GM12878 (cell line): ENCODE measurements at regions not wholly inside any gene's neighbourhood (a gene's known extent, or its start where the extent isn't known, plus 50 kb on each side); places are given as distances from the start of the nearest gene placed in this dataset.

Experiments used
- CBFB ChIP-seq: IDR thresholded peaks from 2 replicates; pipeline ENCODE4 v1.6.1; 2016; ENCODE audit warnings: antibody characterized with exemption, low read depth
- CBX3 ChIP-seq: fragments of 200-600 bp; sonication (generic); IDR thresholded peaks from 2 replicates; pipeline ENCODE4 v1.6.1; 2016; ENCODE audit warnings: low read depth, borderline replicate concordance
- CBX5 ChIP-seq: sonication (generic); IDR thresholded peaks from 2 replicates; pipeline ENCODE4 v1.6.1; 2016; ENCODE audit warnings: low read depth, moderate library complexity, mild to moderate bottlenecking, inconsistent platforms
- CHD1 ChIP-seq: IDR thresholded peaks from 2 replicates; pipeline ENCODE4 v1.6.1; 2012; ENCODE audit warnings: low read depth, low read length, improper control_type of control experiment
- EP300 ChIP-seq, 2 experiments: fragments of 150-350 bp in 1 of 2; IDR thresholded peaks; 2 replicates each; pipeline ENCODE4 v1.6.1; 2011 to 2012; ENCODE audit warnings: low read depth in 2 of 2, low read length in 2 of 2, borderline replicate concordance in 1 of 2, improper control_type of control experiment in 1 of 2, inconsistent platforms in 1 of 2; ENCODE audit not compliant: control insufficient read depth in 1 of 2
- FOXM1 ChIP-seq: IDR thresholded peaks from 2 replicates; pipeline ENCODE4 v1.6.1; 2012; ENCODE audit warnings: low read depth, mild to moderate bottlenecking, inconsistent platforms, low read length, moderate library complexity
- MEF2A ChIP-seq: IDR thresholded peaks from 2 replicates; pipeline ENCODE4 v1.6.1; 2011; ENCODE audit warnings: low read depth, mild to moderate bottlenecking, low read length, moderate library complexity; ENCODE audit not compliant: insufficient read depth
- NR2F1 ChIP-seq: fragments of 450-650 bp; conservative IDR thresholded peaks from 2 replicates; pipeline ENCODE4 v1.6.1; 2017; ENCODE audit warnings: mild to moderate bottlenecking
- PAX8 ChIP-seq: fragments of 450-650 bp; IDR thresholded peaks from 2 replicates; pipeline ENCODE4 v1.6.1; 2017; ENCODE audit warnings: mild to moderate bottlenecking, moderate library complexity
- RAD51 ChIP-seq: fragments of 450-650 bp; IDR thresholded peaks from 2 replicates; pipeline ENCODE4 v1.6.1; 2016; ENCODE audit warnings: moderate library complexity, mild to moderate bottlenecking, inconsistent platforms
- SIX5 ChIP-seq: IDR thresholded peaks from 2 replicates; pipeline ENCODE4 v1.6.1; 2011; ENCODE audit warnings: mild to moderate bottlenecking, low read depth, low read length, moderate library complexity; ENCODE audit not compliant: severe bottlenecking
- TAF1 ChIP-seq: IDR thresholded peaks from 2 replicates; pipeline ENCODE4 v1.6.1; 2011; ENCODE audit warnings: mild to moderate bottlenecking, low read depth, low read length, borderline replicate concordance
- TCF7 ChIP-seq: IDR thresholded peaks from 2 replicates; pipeline ENCODE4 v1.6.1; 2014; ENCODE audit warnings: antibody characterized with exemption, borderline replicate concordance
- TF ChIP-seq, protein P1 (sequence below): fragments of 450-650 bp; IDR thresholded peaks from 2 replicates; pipeline ENCODE4 v1.6.1; 2017; ENCODE audit warnings: low read depth, mild to moderate bottlenecking, moderate library complexity
- TF ChIP-seq, protein P2 (sequence below): IDR thresholded peaks from 2 replicates; pipeline ENCODE4 v1.6.1; 2012; ENCODE audit warnings: mild to moderate bottlenecking, low read depth, low read length
- TF ChIP-seq, protein P3 (sequence below), 3 experiments: IDR thresholded peaks in 2 of 3; conservative IDR thresholded peaks in 1 of 3; 2 replicates each; pipeline ENCODE4 v1.5.1; 2011; ENCODE audit warnings: low read depth in 3 of 3, low read length in 3 of 3, mild to moderate bottlenecking in 3 of 3, control low read depth in 2 of 3, moderate library complexity in 2 of 3, inconsistent platforms in 1 of 3, mixed read lengths in 1 of 3; ENCODE audit not compliant: control insufficient read depth in 2 of 3, insufficient read depth in 1 of 3; ENCODE audit errors: extremely low read depth in 1 of 3
- TF ChIP-seq, protein P4 (sequence below): fragments of 450-650 bp; IDR thresholded peaks from 2 replicates; pipeline ENCODE4 v1.6.1; 2017; ENCODE audit warnings: antibody characterized with exemption, mild to moderate bottlenecking, moderate library complexity
- TF ChIP-seq, protein P5 (sequence below): fragments of 450-650 bp; IDR thresholded peaks from 2 replicates; pipeline ENCODE4 v1.6.1; 2017; ENCODE audit warnings: mild to moderate bottlenecking
- TF ChIP-seq, protein P6 (sequence below): IDR thresholded peaks from 2 replicates; pipeline ENCODE4 v1.6.1; 2012; ENCODE audit warnings: low read depth, low read length, improper control_type of control experiment

DNA sequence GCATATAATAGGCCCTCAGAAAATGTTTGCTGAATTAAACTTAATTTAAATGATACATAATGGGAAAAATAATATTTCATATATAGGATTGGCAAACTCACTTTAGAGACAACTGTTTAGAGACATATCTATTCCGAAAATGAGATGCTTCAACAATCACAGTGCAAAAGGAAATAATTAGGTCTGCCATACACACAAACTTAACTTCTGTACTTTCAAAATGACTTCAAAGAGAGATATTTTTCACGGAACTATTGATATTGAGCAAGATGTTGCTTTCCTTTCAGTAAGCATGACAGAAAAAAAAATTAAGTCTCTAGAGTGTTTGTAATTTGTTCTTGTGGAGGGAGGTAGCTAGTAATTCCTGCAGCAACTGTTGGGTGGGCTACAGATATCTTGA is 769.5 kb downstream of the TUSC7 start (continued):
- TF ChIP-seq, protein P1, sequence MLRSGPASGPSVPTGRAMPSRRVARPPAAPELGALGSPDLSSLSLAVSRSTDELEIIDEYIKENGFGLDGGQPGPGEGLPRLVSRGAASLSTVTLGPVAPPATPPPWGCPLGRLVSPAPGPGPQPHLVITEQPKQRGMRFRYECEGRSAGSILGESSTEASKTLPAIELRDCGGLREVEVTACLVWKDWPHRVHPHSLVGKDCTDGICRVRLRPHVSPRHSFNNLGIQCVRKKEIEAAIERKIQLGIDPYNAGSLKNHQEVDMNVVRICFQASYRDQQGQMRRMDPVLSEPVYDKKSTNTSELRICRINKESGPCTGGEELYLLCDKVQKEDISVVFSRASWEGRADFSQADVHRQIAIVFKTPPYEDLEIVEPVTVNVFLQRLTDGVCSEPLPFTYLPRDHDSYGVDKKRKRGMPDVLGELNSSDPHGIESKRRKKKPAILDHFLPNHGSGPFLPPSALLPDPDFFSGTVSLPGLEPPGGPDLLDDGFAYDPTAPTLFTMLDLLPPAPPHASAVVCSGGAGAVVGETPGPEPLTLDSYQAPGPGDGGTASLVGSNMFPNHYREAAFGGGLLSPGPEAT, result peak; percentile 80
- TF ChIP-seq, protein P2, sequence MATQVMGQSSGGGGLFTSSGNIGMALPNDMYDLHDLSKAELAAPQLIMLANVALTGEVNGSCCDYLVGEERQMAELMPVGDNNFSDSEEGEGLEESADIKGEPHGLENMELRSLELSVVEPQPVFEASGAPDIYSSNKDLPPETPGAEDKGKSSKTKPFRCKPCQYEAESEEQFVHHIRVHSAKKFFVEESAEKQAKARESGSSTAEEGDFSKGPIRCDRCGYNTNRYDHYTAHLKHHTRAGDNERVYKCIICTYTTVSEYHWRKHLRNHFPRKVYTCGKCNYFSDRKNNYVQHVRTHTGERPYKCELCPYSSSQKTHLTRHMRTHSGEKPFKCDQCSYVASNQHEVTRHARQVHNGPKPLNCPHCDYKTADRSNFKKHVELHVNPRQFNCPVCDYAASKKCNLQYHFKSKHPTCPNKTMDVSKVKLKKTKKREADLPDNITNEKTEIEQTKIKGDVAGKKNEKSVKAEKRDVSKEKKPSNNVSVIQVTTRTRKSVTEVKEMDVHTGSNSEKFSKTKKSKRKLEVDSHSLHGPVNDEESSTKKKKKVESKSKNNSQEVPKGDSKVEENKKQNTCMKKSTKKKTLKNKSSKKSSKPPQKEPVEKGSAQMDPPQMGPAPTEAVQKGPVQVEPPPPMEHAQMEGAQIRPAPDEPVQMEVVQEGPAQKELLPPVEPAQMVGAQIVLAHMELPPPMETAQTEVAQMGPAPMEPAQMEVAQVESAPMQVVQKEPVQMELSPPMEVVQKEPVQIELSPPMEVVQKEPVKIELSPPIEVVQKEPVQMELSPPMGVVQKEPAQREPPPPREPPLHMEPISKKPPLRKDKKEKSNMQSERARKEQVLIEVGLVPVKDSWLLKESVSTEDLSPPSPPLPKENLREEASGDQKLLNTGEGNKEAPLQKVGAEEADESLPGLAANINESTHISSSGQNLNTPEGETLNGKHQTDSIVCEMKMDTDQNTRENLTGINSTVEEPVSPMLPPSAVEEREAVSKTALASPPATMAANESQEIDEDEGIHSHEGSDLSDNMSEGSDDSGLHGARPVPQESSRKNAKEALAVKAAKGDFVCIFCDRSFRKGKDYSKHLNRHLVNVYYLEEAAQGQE, result no peak
- TF ChIP-seq, protein P3, sequence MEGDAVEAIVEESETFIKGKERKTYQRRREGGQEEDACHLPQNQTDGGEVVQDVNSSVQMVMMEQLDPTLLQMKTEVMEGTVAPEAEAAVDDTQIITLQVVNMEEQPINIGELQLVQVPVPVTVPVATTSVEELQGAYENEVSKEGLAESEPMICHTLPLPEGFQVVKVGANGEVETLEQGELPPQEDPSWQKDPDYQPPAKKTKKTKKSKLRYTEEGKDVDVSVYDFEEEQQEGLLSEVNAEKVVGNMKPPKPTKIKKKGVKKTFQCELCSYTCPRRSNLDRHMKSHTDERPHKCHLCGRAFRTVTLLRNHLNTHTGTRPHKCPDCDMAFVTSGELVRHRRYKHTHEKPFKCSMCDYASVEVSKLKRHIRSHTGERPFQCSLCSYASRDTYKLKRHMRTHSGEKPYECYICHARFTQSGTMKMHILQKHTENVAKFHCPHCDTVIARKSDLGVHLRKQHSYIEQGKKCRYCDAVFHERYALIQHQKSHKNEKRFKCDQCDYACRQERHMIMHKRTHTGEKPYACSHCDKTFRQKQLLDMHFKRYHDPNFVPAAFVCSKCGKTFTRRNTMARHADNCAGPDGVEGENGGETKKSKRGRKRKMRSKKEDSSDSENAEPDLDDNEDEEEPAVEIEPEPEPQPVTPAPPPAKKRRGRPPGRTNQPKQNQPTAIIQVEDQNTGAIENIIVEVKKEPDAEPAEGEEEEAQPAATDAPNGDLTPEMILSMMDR (IDR thresholded peaks at IDR 0.05 in 2 of 3, conservative IDR thresholded peaks at IDR 0.05 in 1 of 3; ENCODE audit: control insufficient read depth in 2 of 3, extremely low read depth in 1 of 3, insufficient read depth in 1 of 3, low read depth in 3 of 3, low read length in 3 of 3), result no peak
- TF ChIP-seq CBX3 (no peak), CHD1 (no peak), NR2F1 (no peak; the same call in 1 of the 2 replicates), CBFB (no peak), RAD51 (no peak), SIX5 (no peak), MEF2A (peak; percentile 44; the same call in 1 of the 2 replicates), CBX5 (no peak), PAX8 (no peak), FOXM1 (peak; percentile 76; the same call in 1 of the 2 replicates), TCF7 (peak; percentile 92), EP300 (IDR thresholded peaks at IDR 0.05; ENCODE audit: borderline replicate concordance in 1 of 2, control insufficient read depth in 1 of 2, low read depth in 2 of 2, low read length in 2 of 2) (peak; percentile 91 to 93), TAF1 (no peak)
- TF ChIP-seq, protein P4, sequence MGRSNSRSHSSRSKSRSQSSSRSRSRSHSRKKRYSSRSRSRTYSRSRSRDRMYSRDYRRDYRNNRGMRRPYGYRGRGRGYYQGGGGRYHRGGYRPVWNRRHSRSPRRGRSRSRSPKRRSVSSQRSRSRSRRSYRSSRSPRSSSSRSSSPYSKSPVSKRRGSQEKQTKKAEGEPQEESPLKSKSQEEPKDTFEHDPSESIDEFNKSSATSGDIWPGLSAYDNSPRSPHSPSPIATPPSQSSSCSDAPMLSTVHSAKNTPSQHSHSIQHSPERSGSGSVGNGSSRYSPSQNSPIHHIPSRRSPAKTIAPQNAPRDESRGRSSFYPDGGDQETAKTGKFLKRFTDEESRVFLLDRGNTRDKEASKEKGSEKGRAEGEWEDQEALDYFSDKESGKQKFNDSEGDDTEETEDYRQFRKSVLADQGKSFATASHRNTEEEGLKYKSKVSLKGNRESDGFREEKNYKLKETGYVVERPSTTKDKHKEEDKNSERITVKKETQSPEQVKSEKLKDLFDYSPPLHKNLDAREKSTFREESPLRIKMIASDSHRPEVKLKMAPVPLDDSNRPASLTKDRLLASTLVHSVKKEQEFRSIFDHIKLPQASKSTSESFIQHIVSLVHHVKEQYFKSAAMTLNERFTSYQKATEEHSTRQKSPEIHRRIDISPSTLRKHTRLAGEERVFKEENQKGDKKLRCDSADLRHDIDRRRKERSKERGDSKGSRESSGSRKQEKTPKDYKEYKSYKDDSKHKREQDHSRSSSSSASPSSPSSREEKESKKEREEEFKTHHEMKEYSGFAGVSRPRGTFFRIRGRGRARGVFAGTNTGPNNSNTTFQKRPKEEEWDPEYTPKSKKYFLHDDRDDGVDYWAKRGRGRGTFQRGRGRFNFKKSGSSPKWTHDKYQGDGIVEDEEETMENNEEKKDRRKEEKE, result no peak
- TF ChIP-seq, protein P5, sequence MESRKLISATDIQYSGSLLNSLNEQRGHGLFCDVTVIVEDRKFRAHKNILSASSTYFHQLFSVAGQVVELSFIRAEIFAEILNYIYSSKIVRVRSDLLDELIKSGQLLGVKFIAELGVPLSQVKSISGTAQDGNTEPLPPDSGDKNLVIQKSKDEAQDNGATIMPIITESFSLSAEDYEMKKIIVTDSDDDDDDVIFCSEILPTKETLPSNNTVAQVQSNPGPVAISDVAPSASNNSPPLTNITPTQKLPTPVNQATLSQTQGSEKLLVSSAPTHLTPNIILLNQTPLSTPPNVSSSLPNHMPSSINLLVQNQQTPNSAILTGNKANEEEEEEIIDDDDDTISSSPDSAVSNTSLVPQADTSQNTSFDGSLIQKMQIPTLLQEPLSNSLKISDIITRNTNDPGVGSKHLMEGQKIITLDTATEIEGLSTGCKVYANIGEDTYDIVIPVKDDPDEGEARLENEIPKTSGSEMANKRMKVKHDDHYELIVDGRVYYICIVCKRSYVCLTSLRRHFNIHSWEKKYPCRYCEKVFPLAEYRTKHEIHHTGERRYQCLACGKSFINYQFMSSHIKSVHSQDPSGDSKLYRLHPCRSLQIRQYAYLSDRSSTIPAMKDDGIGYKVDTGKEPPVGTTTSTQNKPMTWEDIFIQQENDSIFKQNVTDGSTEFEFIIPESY, result no peak
- TF ChIP-seq, protein P6, sequence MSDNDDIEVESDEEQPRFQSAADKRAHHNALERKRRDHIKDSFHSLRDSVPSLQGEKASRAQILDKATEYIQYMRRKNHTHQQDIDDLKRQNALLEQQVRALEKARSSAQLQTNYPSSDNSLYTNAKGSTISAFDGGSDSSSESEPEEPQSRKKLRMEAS, result no peak
